ENCODE measurements at regions not wholly inside any gene's neighbourhood (a gene's known extent, or its start where the extent isn't known, plus 50 kb on each side); places are given as distances from the start of the nearest gene placed in this dataset.
"Not testable (repeated sequence)": the region's sequence is repeated elsewhere in the genome, so short reads cannot be mapped to it uniquely, and the experiment has no call there.

- no peak for DNase-seq
- Histone ChIP-seq H3K27me3 (ENCODE audit: control insufficient read depth, insufficient read depth, low read length) (no peaks in the 10 kb centered on the region), H3K9me3 (replicated peaks; ENCODE audit: control insufficient read depth, low read depth, low read length) (no peaks in the 10 kb centered on the region), H3K4me1 (ENCODE audit: control insufficient read depth, insufficient read depth, low read length) (no peaks in the 10 kb centered on the region), H3K4me3 (ENCODE audit: low read length) (no peak overlapping the region), H3K27ac (ENCODE audit: low read length) (no peak overlapping the region), H3K36me3 (ENCODE audit: control insufficient read depth, insufficient read depth, low read length) (no peaks in the 10 kb centered on the region)
- no CpG with 5 or more reads among the region's 1 CpG for WGBS (ENCODE audit: insufficient coverage)
Measured at GRCh38 chr5:106408141-106408540, 1262.6 kb downstream of the EFNA5 start.

- H3K36me3 ChIP-seq (ENCODE audit: control insufficient read depth, insufficient read depth, low read length), result no peaks in the 10 kb centered on the region
- no CpG with 5 or more reads among the region's 2 CpGs for WGBS (ENCODE audit: insufficient coverage)
- no peak overlapping the region for H3K27ac ChIP-seq (ENCODE audit: low read length)
- no peaks in the 10 kb centered on the region for H3K9me3 ChIP-seq (replicated peaks; ENCODE audit: control insufficient read depth, low read depth, low read length)
- H3K27me3 ChIP-seq (ENCODE audit: control insufficient read depth, insufficient read depth, low read length), result no peaks in the 10 kb centered on the region
- no peak overlapping the region for H3K4me3 ChIP-seq (ENCODE audit: low read length)
- DNase-seq, result no peak
- H3K4me1 ChIP-seq (ENCODE audit: control insufficient read depth, insufficient read depth, low read length), result no peaks in the 10 kb centered on the region
Measured at GRCh38 chr5:106401561-106401960, 1269.2 kb downstream of the EFNA5 start.

GRCh38 chr5:106399391-106399790, 1271.3 kb downstream of the EFNA5 start:
- no peak overlapping the region for H3K27ac ChIP-seq (ENCODE audit: low read length)
- no peaks in the 10 kb centered on the region for H3K9me3 ChIP-seq (replicated peaks; ENCODE audit: control insufficient read depth, low read depth, low read length)
- peak; percentile 57 for DNase-seq
- no peak overlapping the region for H3K4me3 ChIP-seq (ENCODE audit: low read length)
- H3K36me3 ChIP-seq (ENCODE audit: control insufficient read depth, insufficient read depth, low read length), result no peaks in the 10 kb centered on the region
- H3K27me3 ChIP-seq (ENCODE audit: control insufficient read depth, insufficient read depth, low read length), result no peaks in the 10 kb centered on the region
- no CpG with 5 or more reads among the region's 1 CpG for WGBS (ENCODE audit: insufficient coverage)
- no peaks in the 10 kb centered on the region for H3K4me1 ChIP-seq (ENCODE audit: control insufficient read depth, insufficient read depth, low read length)

GRCh38 chr5:106397700-106398099, 1273.0 kb downstream of the EFNA5 start:
- Histone ChIP-seq H3K27ac (ENCODE audit: low read length) (no peak overlapping the region), H3K27me3 (ENCODE audit: control insufficient read depth, insufficient read depth, low read length) (no peaks in the 10 kb centered on the region), H3K36me3 (ENCODE audit: control insufficient read depth, insufficient read depth, low read length) (no peaks in the 10 kb centered on the region), H3K9me3 (replicated peaks; ENCODE audit: control insufficient read depth, low read depth, low read length) (no peaks in the 10 kb centered on the region), H3K4me1 (ENCODE audit: control insufficient read depth, insufficient read depth, low read length) (no peaks in the 10 kb centered on the region), H3K4me3 (ENCODE audit: low read length) (no peak overlapping the region)
- DNase-seq, result peak; percentile 35
- no CpG with 5 or more reads among the region's 1 CpG for WGBS (ENCODE audit: insufficient coverage)

- no peaks in the 10 kb centered on the region for H3K4me1 ChIP-seq (ENCODE audit: control insufficient read depth, insufficient read depth, low read length)
- no peak overlapping the region for H3K4me3 ChIP-seq (ENCODE audit: low read length)
- H3K36me3 ChIP-seq (ENCODE audit: control insufficient read depth, insufficient read depth, low read length), result no peaks in the 10 kb centered on the region
- H3K27ac ChIP-seq (ENCODE audit: low read length), result no peak overlapping the region
- no peaks in the 10 kb centered on the region for H3K27me3 ChIP-seq (ENCODE audit: control insufficient read depth, insufficient read depth, low read length)
- no CpG with 5 or more reads among the region's 1 CpG for WGBS (ENCODE audit: insufficient coverage)
- no peaks in the 10 kb centered on the region for H3K9me3 ChIP-seq (replicated peaks; ENCODE audit: control insufficient read depth, low read depth, low read length)
- no peak for DNase-seq
Measured at GRCh38 chr5:106393276-106393675, 1277.5 kb downstream of the EFNA5 start.

- Histone ChIP-seq H3K27me3 (ENCODE audit: control insufficient read depth, insufficient read depth, low read length) (no peaks in the 10 kb centered on the region), H3K4me1 (ENCODE audit: control insufficient read depth, insufficient read depth, low read length) (no peaks in the 10 kb centered on the region), H3K27ac (ENCODE audit: low read length) (no peak overlapping the region), H3K36me3 (ENCODE audit: control insufficient read depth, insufficient read depth, low read length) (no peaks in the 10 kb centered on the region), H3K4me3 (ENCODE audit: low read length) (no peak overlapping the region), H3K9me3 (replicated peaks; ENCODE audit: control insufficient read depth, low read depth, low read length) (no peaks in the 10 kb centered on the region)
- WGBS (ENCODE audit: insufficient coverage), result 67% methylated on average over 1 of the region's 5 CpGs
- DNase-seq, result no peak
Measured at GRCh38 chr5:106392766-106393165, 1278.0 kb downstream of the EFNA5 start.

GRCh38 chr5:106387767-106388166, 1283.0 kb downstream of the EFNA5 start:
- H3K36me3 ChIP-seq (ENCODE audit: control insufficient read depth, insufficient read depth, low read length); H3K27ac ChIP-seq (ENCODE audit: low read length); H3K9me3 ChIP-seq (replicated peaks; ENCODE audit: control insufficient read depth, low read depth, low read length); H3K4me1 ChIP-seq (ENCODE audit: control insufficient read depth, insufficient read depth, low read length); H3K4me3 ChIP-seq (ENCODE audit: low read length); DNase-seq; H3K27me3 ChIP-seq (ENCODE audit: control insufficient read depth, insufficient read depth, low read length): not testable (repeated sequence)
- no CpG with 5 or more reads among the region's 12 CpGs for WGBS (ENCODE audit: insufficient coverage)

DNA sequence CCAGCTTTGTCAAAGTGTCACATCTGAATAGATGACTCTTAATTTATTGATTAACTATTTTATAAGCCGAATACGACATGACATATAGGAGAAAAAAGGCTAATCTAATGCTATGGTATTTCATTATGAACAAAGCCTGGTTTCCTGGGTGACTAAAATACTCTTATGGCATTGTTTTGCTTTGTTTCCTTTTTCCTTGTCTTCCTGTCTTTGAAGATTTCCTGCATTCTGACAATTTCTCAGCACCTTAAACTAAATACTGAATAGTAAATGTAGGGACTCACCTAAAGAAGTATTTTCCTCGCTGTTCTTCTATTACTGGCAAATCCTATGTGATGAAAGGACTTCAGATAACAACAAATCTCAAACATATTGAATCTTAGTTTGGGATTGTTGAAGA, 1284.5 kb downstream of the EFNA5 start:
- H3K4me3 ChIP-seq (ENCODE audit: low read length), result no peak overlapping the region
- no CpG with 5 or more reads among the region's 3 CpGs for WGBS (ENCODE audit: insufficient coverage)
- H3K4me1 ChIP-seq (ENCODE audit: control insufficient read depth, insufficient read depth, low read length), result no peaks in the 10 kb centered on the region
- no peaks in the 10 kb centered on the region for H3K9me3 ChIP-seq (replicated peaks; ENCODE audit: control insufficient read depth, low read depth, low read length)
- no peaks in the 10 kb centered on the region for H3K36me3 ChIP-seq (ENCODE audit: control insufficient read depth, insufficient read depth, low read length)
- no peaks in the 10 kb centered on the region for H3K27me3 ChIP-seq (ENCODE audit: control insufficient read depth, insufficient read depth, low read length)
- no peak for DNase-seq
- H3K27ac ChIP-seq (ENCODE audit: low read length), result no peak overlapping the region

- no CpG with 5 or more reads among the region's 1 CpG for WGBS (ENCODE audit: insufficient coverage)
- H3K4me3 ChIP-seq (ENCODE audit: low read length), result no peak overlapping the region
- H3K4me1 ChIP-seq (ENCODE audit: control insufficient read depth, insufficient read depth, low read length), result no peaks in the 10 kb centered on the region
- peak; percentile 30 for DNase-seq
- no peak overlapping the region for H3K27ac ChIP-seq (ENCODE audit: low read length)
- no peaks in the 10 kb centered on the region for H3K36me3 ChIP-seq (ENCODE audit: control insufficient read depth, insufficient read depth, low read length)
- no peaks in the 10 kb centered on the region for H3K27me3 ChIP-seq (ENCODE audit: control insufficient read depth, insufficient read depth, low read length)
- H3K9me3 ChIP-seq (replicated peaks; ENCODE audit: control insufficient read depth, low read depth, low read length), result no peaks in the 10 kb centered on the region
Measured at GRCh38 chr5:106380736-106381135, 1290.0 kb downstream of the EFNA5 start.

- WGBS (ENCODE audit: insufficient coverage), result no CpG with 5 or more reads among the region's 1 CpG
- H3K4me1 ChIP-seq (ENCODE audit: control insufficient read depth, insufficient read depth, low read length), result no peaks in the 10 kb centered on the region
- no peak overlapping the region for H3K27ac ChIP-seq (ENCODE audit: low read length)
- H3K27me3 ChIP-seq (ENCODE audit: control insufficient read depth, insufficient read depth, low read length), result no peaks in the 10 kb centered on the region
- no peaks in the 10 kb centered on the region for H3K9me3 ChIP-seq (replicated peaks; ENCODE audit: control insufficient read depth, low read depth, low read length)
- DNase-seq, result no peak
- H3K36me3 ChIP-seq (ENCODE audit: control insufficient read depth, insufficient read depth, low read length), result no peaks in the 10 kb centered on the region
- H3K4me3 ChIP-seq (ENCODE audit: low read length), result no peak overlapping the region
Measured at GRCh38 chr5:106376522-106376921, 1294.2 kb downstream of the EFNA5 start.

GRCh38 chr5:106374956-106375355, 1295.8 kb downstream of the EFNA5 start:
- no peaks in the 10 kb centered on the region for H3K4me1 ChIP-seq (ENCODE audit: control insufficient read depth, insufficient read depth, low read length)
- peaks cover 2% of the 10 kb centered on the region for H3K9me3 ChIP-seq (replicated peaks; ENCODE audit: control insufficient read depth, low read depth, low read length)
- no peaks in the 10 kb centered on the region for H3K27me3 ChIP-seq (ENCODE audit: control insufficient read depth, insufficient read depth, low read length)
- no peak overlapping the region for H3K4me3 ChIP-seq (ENCODE audit: low read length)
- no peak overlapping the region for H3K27ac ChIP-seq (ENCODE audit: low read length)
- DNase-seq, result no peak
- H3K36me3 ChIP-seq (ENCODE audit: control insufficient read depth, insufficient read depth, low read length), result no peaks in the 10 kb centered on the region

All from muscle of leg (tissue), 3 donors.